ENCODE measurements at regions not wholly inside any gene's neighbourhood (a gene's known extent, or its start where the extent isn't known, plus 50 kb on each side); places are given as distances from the start of the nearest gene placed in this dataset.

DNA sequence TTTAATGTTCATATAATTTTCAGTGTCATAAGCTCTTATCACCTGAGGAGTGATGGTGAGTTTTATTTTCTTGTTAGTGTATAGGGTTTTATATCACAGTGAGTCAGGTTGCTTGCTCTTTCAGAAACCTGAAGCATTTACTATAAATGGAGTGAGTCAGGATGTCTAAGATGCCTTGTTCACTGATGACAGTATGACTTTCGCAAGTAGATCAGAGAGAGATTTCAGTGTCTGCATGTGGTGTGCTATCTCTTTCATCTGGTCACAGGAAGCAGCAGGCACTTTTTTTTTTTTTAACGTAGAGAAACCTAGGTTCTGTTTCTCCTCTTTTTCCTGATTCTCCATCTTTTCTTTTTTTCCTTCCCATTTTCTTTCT, 237.1 kb downstream of the DMRTA1 start:
- peaks cover 23 to 27% of the 10 kb centered on the region in 2 donors for H3K4me1 ChIP-seq
- peak overlapping the region in 1 of 4 donors; percentile 13 for H3K4me3 ChIP-seq
- H3K27me3 ChIP-seq = no peaks in the 10 kb centered on the region
- H3K27ac ChIP-seq = peak overlapping the region; percentile 72 to 91 (median 90)
- H3K9me3 ChIP-seq = no peaks in the 10 kb centered on the region
- DNase-seq = peak in 1 of 2 donors; percentile 4
- in situ Hi-C loops (cut with MboI; ENCODE audit: low sequenced_read_pairs in 4 of 4) (no loop called here), intact Hi-C loops (cut with DNase I; ENCODE audit: low total_unique reads) (loop anchor here (2.0 kb wide), 1 partner anchor 35 kb away; no protein-coding TSS in a partner anchor)
- peak; percentile 95 for ATAC-seq
- peak in 1 of 2 donors; percentile 14 for TF ChIP-seq POLR2A (IDR thresholded peaks at IDR 0.05)
- TF ChIP-seq, protein P1, sequence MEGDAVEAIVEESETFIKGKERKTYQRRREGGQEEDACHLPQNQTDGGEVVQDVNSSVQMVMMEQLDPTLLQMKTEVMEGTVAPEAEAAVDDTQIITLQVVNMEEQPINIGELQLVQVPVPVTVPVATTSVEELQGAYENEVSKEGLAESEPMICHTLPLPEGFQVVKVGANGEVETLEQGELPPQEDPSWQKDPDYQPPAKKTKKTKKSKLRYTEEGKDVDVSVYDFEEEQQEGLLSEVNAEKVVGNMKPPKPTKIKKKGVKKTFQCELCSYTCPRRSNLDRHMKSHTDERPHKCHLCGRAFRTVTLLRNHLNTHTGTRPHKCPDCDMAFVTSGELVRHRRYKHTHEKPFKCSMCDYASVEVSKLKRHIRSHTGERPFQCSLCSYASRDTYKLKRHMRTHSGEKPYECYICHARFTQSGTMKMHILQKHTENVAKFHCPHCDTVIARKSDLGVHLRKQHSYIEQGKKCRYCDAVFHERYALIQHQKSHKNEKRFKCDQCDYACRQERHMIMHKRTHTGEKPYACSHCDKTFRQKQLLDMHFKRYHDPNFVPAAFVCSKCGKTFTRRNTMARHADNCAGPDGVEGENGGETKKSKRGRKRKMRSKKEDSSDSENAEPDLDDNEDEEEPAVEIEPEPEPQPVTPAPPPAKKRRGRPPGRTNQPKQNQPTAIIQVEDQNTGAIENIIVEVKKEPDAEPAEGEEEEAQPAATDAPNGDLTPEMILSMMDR (IDR thresholded peaks at IDR 0.05 in 4 of 5, conservative IDR thresholded peaks at IDR 0.05 in 1 of 5) = no peak
- H3K36me3 ChIP-seq = no peaks in the 10 kb centered on the region

DNA sequence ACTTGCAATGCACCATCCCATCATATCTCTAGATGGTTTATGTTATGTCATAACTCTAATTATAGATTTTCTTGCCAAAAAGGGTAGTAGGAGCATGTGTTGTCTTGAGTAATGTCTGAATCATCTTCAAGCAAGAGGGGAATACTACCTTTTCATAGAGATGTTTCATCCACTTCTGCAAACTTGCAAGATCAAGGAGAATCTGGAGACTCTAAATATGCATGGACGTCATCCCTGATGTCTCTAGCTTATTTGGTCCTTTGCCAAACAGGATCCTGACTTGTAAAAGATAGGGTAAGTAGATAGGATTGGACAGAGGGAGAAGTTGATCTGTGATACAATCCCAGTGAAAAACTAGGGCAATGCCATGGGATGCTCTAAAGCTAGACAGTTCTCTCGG, 246.5 kb downstream of the DMRTA1 start:
- no peak for DNase-seq
- Histone ChIP-seq H3K27ac (no peak overlapping the region), H3K9me3 (no peaks in the 10 kb centered on the region), H3K4me3 (no peak overlapping the region), H3K27me3 (no peaks in the 10 kb centered on the region), H3K36me3 (no peaks in the 10 kb centered on the region), H3K4me1 (peaks cover 0 to 4% of the 10 kb centered on the region in 2 donors)
- intact Hi-C loops (cut with DNase I; ENCODE audit: low total_unique reads) (no loop called here), in situ Hi-C loops (cut with MboI; ENCODE audit: low sequenced_read_pairs in 4 of 4) (no loop called here)
- ATAC-seq = no peak
- TF ChIP-seq POLR2A (IDR thresholded peaks at IDR 0.05) = no peak
- TF ChIP-seq, protein P1 (IDR thresholded peaks at IDR 0.05 in 4 of 5, conservative IDR thresholded peaks at IDR 0.05 in 1 of 5) = no peak

DNA sequence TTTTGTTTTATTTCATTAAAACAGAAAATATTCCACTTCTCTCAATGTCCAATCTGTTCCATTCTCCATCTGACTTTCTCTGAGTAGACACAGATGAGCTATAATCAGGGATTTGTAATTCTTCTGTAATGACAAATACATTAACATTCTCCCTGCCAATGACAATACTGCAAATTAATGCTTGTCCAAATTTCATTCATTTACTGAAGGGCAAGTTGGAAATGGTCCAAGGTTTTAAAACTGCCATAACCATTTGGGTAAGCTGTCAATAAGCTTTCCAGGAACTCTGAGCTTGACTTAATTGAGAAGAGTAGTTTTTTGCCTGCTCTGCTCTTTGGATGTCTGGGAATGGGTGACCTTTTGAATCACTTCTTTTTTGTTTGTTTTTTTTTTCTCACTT, 253.5 kb downstream of the DMRTA1 start:
- ATAC-seq (no peak), DNase-seq (no peak)
- intact Hi-C loops (cut with DNase I; ENCODE audit: low total_unique reads) (no loop called here), in situ Hi-C loops (cut with MboI; ENCODE audit: low sequenced_read_pairs in 4 of 4) (no loop called here)
- TF ChIP-seq, protein P1 (IDR thresholded peaks at IDR 0.05 in 4 of 5, conservative IDR thresholded peaks at IDR 0.05 in 1 of 5) = no peak
- no peak for TF ChIP-seq POLR2A (IDR thresholded peaks at IDR 0.05)
- no peaks in the 10 kb centered on the region for H3K4me1 ChIP-seq
- no peaks in the 10 kb centered on the region for H3K27me3 ChIP-seq
- no peak overlapping the region for H3K27ac ChIP-seq
- no peaks in the 10 kb centered on the region for H3K9me3 ChIP-seq
- no peak overlapping the region for H3K4me3 ChIP-seq
- no peaks in the 10 kb centered on the region for H3K36me3 ChIP-seq

DNA sequence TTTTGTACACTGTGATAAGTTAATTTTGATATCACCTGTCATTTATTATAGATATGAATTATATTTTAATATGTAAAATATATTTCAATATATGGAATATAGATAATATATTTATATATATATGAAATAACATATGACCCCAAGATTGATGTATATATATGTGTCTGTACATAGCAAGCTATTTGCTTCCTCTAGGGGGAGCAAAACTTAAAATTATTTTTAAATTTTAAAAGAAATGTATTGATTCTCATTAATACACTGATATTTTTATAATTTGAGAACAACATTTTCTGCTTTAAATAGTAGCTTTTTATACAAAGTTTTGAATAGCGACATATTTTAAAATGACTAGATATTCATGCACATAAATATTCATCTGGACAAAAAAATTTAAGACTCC, 272.0 kb downstream of the DMRTA1 start:
- Histone ChIP-seq H3K4me1 (no peaks in the 10 kb centered on the region), H3K27me3 (no peaks in the 10 kb centered on the region), H3K27ac (no peak overlapping the region), H3K4me3 (no peak overlapping the region), H3K36me3 (no peaks in the 10 kb centered on the region), H3K9me3 (peaks cover 0 to 3% (median 0%) of the 10 kb centered on the region in 3 donors)
- no peak for DNase-seq
- ATAC-seq = no peak
- in situ Hi-C loops (cut with MboI; ENCODE audit: low sequenced_read_pairs in 4 of 4) = no loop called here
- intact Hi-C loops (cut with DNase I; ENCODE audit: low total_unique reads) = no loop called here
- TF ChIP-seq, protein P1 (IDR thresholded peaks at IDR 0.05 in 4 of 5, conservative IDR thresholded peaks at IDR 0.05 in 1 of 5) = no peak
- TF ChIP-seq POLR2A (IDR thresholded peaks at IDR 0.05) = no peak

DNA sequence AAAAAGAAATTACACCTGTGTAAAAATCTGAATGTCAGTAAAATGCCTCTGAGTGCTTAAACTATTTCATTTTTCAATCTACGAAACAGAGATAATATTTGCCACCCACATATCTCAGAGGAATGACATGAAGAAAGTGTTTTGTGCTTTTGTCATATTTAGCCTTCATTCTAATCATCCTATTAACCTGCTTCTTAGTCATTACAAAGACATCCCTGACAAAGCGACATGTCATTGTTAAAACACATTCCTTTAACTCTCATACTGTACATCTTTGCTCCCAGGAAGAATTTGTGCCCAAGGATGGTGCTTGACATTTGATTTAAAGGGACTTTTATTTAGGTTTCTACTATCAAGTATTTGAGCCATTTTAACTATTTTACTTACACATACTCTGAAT, 275.9 kb downstream of the DMRTA1 start:
- intact Hi-C loops (cut with DNase I; ENCODE audit: low total_unique reads) = no loop called here
- TF ChIP-seq, protein P1 (IDR thresholded peaks at IDR 0.05 in 4 of 5, conservative IDR thresholded peaks at IDR 0.05 in 1 of 5) = no peak
- no peak for TF ChIP-seq POLR2A (IDR thresholded peaks at IDR 0.05)
- no peak overlapping the region for H3K27ac ChIP-seq
- no peak for ATAC-seq
- no peak overlapping the region for H3K4me3 ChIP-seq
- H3K4me1 ChIP-seq = no peaks in the 10 kb centered on the region
- H3K27me3 ChIP-seq = no peaks in the 10 kb centered on the region
- H3K9me3 ChIP-seq = no peaks in the 10 kb centered on the region
- DNase-seq = no peak
- in situ Hi-C loops (cut with MboI; ENCODE audit: low sequenced_read_pairs in 4 of 4) = no loop called here
- H3K36me3 ChIP-seq = no peaks in the 10 kb centered on the region

All from gastrocnemius medialis (tissue), 4 donors.